H1 (cell line): ENCODE measurements at regions not wholly inside any gene's neighbourhood (a gene's known extent, or its start where the extent isn't known, plus 50 kb on each side); places are given as distances from the start of the nearest gene placed in this dataset.

Experiments
- CTCF ChIA-PET: fragments of 300-600 bp; sonication (Branson Sonifier 250); formaldehyde crosslinking; loops from one replicate; lab custom pipeline; 2021; ENCODE audit not compliant: partially characterized antibody; lab: Charles Lee
- POLR2A ChIA-PET: fragments of 300-600 bp; sonication (Branson Sonifier 250); formaldehyde crosslinking; loops from one replicate; lab custom pipeline; 2021; ENCODE audit warnings: inconsistent platforms; ENCODE audit not compliant: partially characterized antibody; lab: Charles Lee
- DNase-seq, 2 experiments: peaks; one replicate each; pipeline versions ENCODE4 v3.0.0 to v3.0.0-alpha.2; 2010 to 2022; ENCODE audit warnings: low spot score in 2 of 2, low read depth in 1 of 2, mixed read lengths in 1 of 2
- FAIRE-seq: peaks from 2 replicates; lab custom pipeline; 2011; peaks lifted over from hg19 to GRCh38; lab: Jason Lieb, UNC
- H2AFZ ChIP-seq: 2 replicates; pipeline ENCODE4 v1.8.1; 2012; ENCODE audit warnings: low read length, inconsistent platforms
- H2AK5ac ChIP-seq: 2 replicates; pipeline ENCODE4 v1.6.1; 2013; ENCODE audit warnings: low read depth, low read length
- H2BK120ac ChIP-seq: replicated peaks from 2 replicates; pipeline ENCODE3; 2013; ENCODE audit warnings: low read depth, low read length, inconsistent platforms
- H2BK12ac ChIP-seq: 2 replicates; pipeline ENCODE4 v1.6.1; 2013; ENCODE audit warnings: low read depth, low read length
- H2BK15ac ChIP-seq: 2 replicates; pipeline ENCODE4 v1.6.1; 2013; ENCODE audit warnings: low read length
- H2BK20ac ChIP-seq: 2 replicates; pipeline ENCODE4 v1.6.1; 2013; ENCODE audit warnings: low read length
- H2BK5ac ChIP-seq: 2 replicates; pipeline ENCODE4 v1.6.1; 2013; ENCODE audit warnings: low read depth, low read length
- H3K14ac ChIP-seq: 2 replicates; pipeline ENCODE4 v1.6.1; 2013; ENCODE audit warnings: inconsistent platforms; ENCODE audit not compliant: insufficient read length
- H3K18ac ChIP-seq: 2 replicates; pipeline ENCODE4 v1.6.1; 2013; ENCODE audit warnings: low read length; ENCODE audit errors: extremely low read depth
- H3K23ac ChIP-seq: 2 replicates; pipeline ENCODE4 v1.6.1; 2013; ENCODE audit warnings: inconsistent platforms; ENCODE audit not compliant: insufficient read length
- H3K23me2 ChIP-seq: 2 replicates; pipeline ENCODE4 v1.6.1; 2013; ENCODE audit warnings: low read depth, low read length
- H3K27ac ChIP-seq: 2 replicates; pipeline ENCODE4 v1.6.1; 2011; ENCODE audit warnings: low read depth, low read length, inconsistent platforms
- H3K27me3 ChIP-seq, 4 experiments: replicated peaks in 1 of 4; 1 replicate in 1 of 4; 2 replicates in 3 of 4; pipeline versions ENCODE4 v1.6.1 to v1.8.1; 2011 to 2013; ENCODE audit warnings: low read length in 3 of 4, mild to moderate bottlenecking in 3 of 4, inconsistent platforms in 2 of 4, mixed read lengths in 2 of 4, moderate library complexity in 1 of 4; ENCODE audit not compliant: control insufficient read depth in 3 of 4, insufficient read depth in 3 of 4; ENCODE audit errors: extremely low read depth in 1 of 4
- H3K36me3 ChIP-seq, 4 experiments: 2 replicates each; pipeline versions ENCODE4 v1.6.1 to v1.8.1; 2011 to 2013; ENCODE audit warnings: mild to moderate bottlenecking in 4 of 4, low read length in 3 of 4, moderate library complexity in 2 of 4, control low read depth in 1 of 4, inconsistent platforms in 1 of 4; ENCODE audit not compliant: insufficient read depth in 4 of 4, control insufficient read depth in 2 of 4
- H3K4ac ChIP-seq: replicated peaks from 2 replicates; pipeline ENCODE3; 2013; ENCODE audit warnings: low read length, low read depth, mixed read lengths, inconsistent platforms; ENCODE audit not compliant: insufficient read length
- H3K4me1 ChIP-seq, 4 experiments: replicated peaks in 1 of 4; 1 replicate in 1 of 4; 2 replicates in 3 of 4; pipeline versions ENCODE4 v1.6.1 to v1.8.1; 2011 to 2013; ENCODE audit warnings: low read length in 3 of 4, inconsistent platforms in 2 of 4, mixed read lengths in 1 of 4; ENCODE audit not compliant: insufficient read depth in 4 of 4, control insufficient read depth in 3 of 4
- H3K4me2 ChIP-seq, 2 experiments: 2 replicates each; pipeline versions ENCODE4 v1.6.1 to v1.8.1; 2011 to 2013; ENCODE audit warnings: low read depth in 2 of 2, low read length in 2 of 2, control low read depth in 1 of 2, inconsistent platforms in 1 of 2, mild to moderate bottlenecking in 1 of 2; ENCODE audit not compliant: insufficient read depth in 1 of 2
- H3K4me3 ChIP-seq, 4 experiments: fragments of 200-600, 300-600 bp in 1 of 4; sonication (generic), shearing (Covaris generic), sonication (Bioruptor Twin) in 1 of 4; 2 replicates each; pipeline versions ENCODE4 v1.5.1 to v1.8.1; 2011 to 2016; ENCODE audit warnings: low read length in 4 of 4, low read depth in 3 of 4, control low read depth in 2 of 4, inconsistent platforms in 2 of 4, mild to moderate bottlenecking in 2 of 4, mixed read lengths in 1 of 4, moderate library complexity in 1 of 4; ENCODE audit not compliant: insufficient read depth in 2 of 4; ENCODE audit errors: extremely low read depth in 1 of 4
- H3K56ac ChIP-seq: replicated peaks from 2 replicates; pipeline ENCODE3; 2013; ENCODE audit warnings: low read depth, mild to moderate bottlenecking, mixed read lengths, low read length, inconsistent platforms; ENCODE audit not compliant: insufficient read length
- H3K79me1 ChIP-seq: 2 replicates; pipeline ENCODE4 v1.6.1; 2013; ENCODE audit warnings: low read depth, low read length, control low read depth
- H3K79me2 ChIP-seq, 2 experiments: 2 replicates each; pipeline versions ENCODE4 v1.6.1 to v1.8.1; 2012 to 2013; ENCODE audit warnings: low read length in 2 of 2, mild to moderate bottlenecking in 2 of 2, inconsistent platforms in 1 of 2; ENCODE audit not compliant: insufficient read depth in 2 of 2, control insufficient read depth in 1 of 2
- H3K9ac ChIP-seq, 4 experiments: replicated peaks in 1 of 4; 1 replicate in 1 of 4; 2 replicates in 3 of 4; pipeline versions ENCODE4 v1.6.1 to v1.8.1; 2011 to 2013; ENCODE audit warnings: low read depth in 3 of 4, low read length in 3 of 4, control low read depth in 2 of 4, mild to moderate bottlenecking in 2 of 4, moderate library complexity in 2 of 4, inconsistent platforms in 1 of 4; ENCODE audit errors: extremely low read depth in 1 of 4
- H3K9me3 ChIP-seq, 2 experiments: 2 replicates each; pipeline versions ENCODE4 v1.6.1 to v1.8.1; 2012 to 2013; ENCODE audit warnings: mild to moderate bottlenecking in 2 of 2, moderate library complexity in 2 of 2, control low read depth in 1 of 2, inconsistent platforms in 1 of 2, low read depth in 1 of 2, low read length in 1 of 2, mixed read lengths in 1 of 2; ENCODE audit not compliant: insufficient read depth in 2 of 2
- H4K20me1 ChIP-seq, 2 experiments: replicated peaks in 1 of 2; 2 replicates each; pipeline versions ENCODE3 to v1.8.1; 2011 to 2013; ENCODE audit warnings: inconsistent platforms in 2 of 2, low read length in 2 of 2, mild to moderate bottlenecking in 1 of 2; ENCODE audit not compliant: insufficient read depth in 2 of 2, control insufficient read depth in 1 of 2
- H4K5ac ChIP-seq: 2 replicates; pipeline ENCODE4 v1.6.1; 2013; ENCODE audit warnings: low read length, low read depth, mixed read lengths, inconsistent platforms; ENCODE audit not compliant: insufficient read length
- H4K8ac ChIP-seq: 2 replicates; pipeline ENCODE4 v1.8.0; 2013; ENCODE audit warnings: mild to moderate bottlenecking, moderate library complexity, low read length, inconsistent platforms; ENCODE audit not compliant: insufficient read depth; ENCODE audit errors: extremely low read depth
- H4K91ac ChIP-seq: replicated peaks from 2 replicates; pipeline ENCODE3; 2013; ENCODE audit warnings: low read length, mixed read lengths, inconsistent platforms; ENCODE audit not compliant: insufficient read length
- ATF3 ChIP-seq: IDR thresholded peaks from 2 replicates; pipeline ENCODE4 v1.6.1; 2011; ENCODE audit warnings: low read depth, mild to moderate bottlenecking, low read length; ENCODE audit not compliant: insufficient read depth
- CEBPB ChIP-seq: IDR thresholded peaks from 2 replicates; pipeline ENCODE4 v1.6.1; 2012; ENCODE audit warnings: low read depth, low read length
- CHD1 ChIP-seq: IDR thresholded peaks from 2 replicates; pipeline ENCODE4 v1.6.1; 2012; ENCODE audit warnings: low read depth, low read length, improper control_type of control experiment
- CHD2 ChIP-seq: IDR thresholded peaks from 2 replicates; pipeline ENCODE4 v1.6.1; 2012; ENCODE audit warnings: low read length, improper control_type of control experiment
- KDM1A ChIP-seq: fragments of 200-600, 300-600 bp; sonication (generic); IDR thresholded peaks from 2 replicates; pipeline ENCODE4 v1.7.1; 2016; ENCODE audit warnings: mild to moderate bottlenecking, low read length, borderline replicate concordance
- MAFK ChIP-seq: IDR thresholded peaks from 2 replicates; pipeline ENCODE4 v1.6.1; 2012; ENCODE audit warnings: low read depth, mild to moderate bottlenecking, improper control_type of control experiment, low read length
- NANOG ChIP-seq: IDR thresholded peaks from 2 replicates; pipeline ENCODE4 v1.6.1; 2011; ENCODE audit warnings: low read length, low read depth, mild to moderate bottlenecking, inconsistent platforms; ENCODE audit not compliant: insufficient read depth, poor library complexity, severe bottlenecking
- POLR2A ChIP-seq, 2 experiments: IDR thresholded peaks; 1 replicate in 1 of 2; 2 replicates in 1 of 2; pipeline ENCODE4 v1.6.1; 2011; ENCODE audit warnings: low read depth in 2 of 2, low read length in 2 of 2, mild to moderate bottlenecking in 2 of 2; ENCODE audit errors: control extremely low read depth in 1 of 2
- RBBP5 ChIP-seq: IDR thresholded peaks from 2 replicates; pipeline ENCODE4 v1.7.1; 2012; ENCODE audit warnings: low read depth, mild to moderate bottlenecking, inconsistent platforms, low read length, moderate library complexity, borderline replicate concordance
- SIRT6 ChIP-seq: IDR thresholded peaks from one replicate; pipeline ENCODE4 v1.7.1; 2012; ENCODE audit warnings: low read length, inconsistent platforms
- SP1 ChIP-seq: IDR thresholded peaks from 2 replicates; pipeline ENCODE4 v1.6.1; 2011; ENCODE audit warnings: low read depth, low read length
- SP2 ChIP-seq: IDR thresholded peaks from 2 replicates; pipeline ENCODE4 v1.6.1; 2012; ENCODE audit warnings: mild to moderate bottlenecking, low read length, inconsistent platforms
- SUZ12 ChIP-seq: fragments of 200-600 bp; sonication (generic); IDR thresholded peaks from 2 replicates; pipeline ENCODE4 v1.6.1; 2012; ENCODE audit warnings: mild to moderate bottlenecking, inconsistent platforms, low read length, moderate library complexity, mixed read lengths
- TCF12 ChIP-seq: IDR thresholded peaks from 2 replicates; pipeline ENCODE4 v1.6.1; 2011; ENCODE audit warnings: low read depth, mild to moderate bottlenecking, low read length
- WGBS, 2 experiments: shearing (Covaris generic) in 1 of 2; methylation state at CpG; one replicate each; pipeline versions ENCODE4 v1.1.6 to v1.1.7; 2013 to 2015; ENCODE audit warnings: low lambda C conversion rate in 2 of 2, mixed read lengths in 2 of 2, inconsistent platforms in 1 of 2, low coverage in 1 of 2, missing lambda C conversion rate in 1 of 2; ENCODE audit not compliant: insufficient replicate concordance in 2 of 2, insufficient coverage in 1 of 2, insufficient read length in 1 of 2; ENCODE audit errors: extremely low coverage in 1 of 2, missing lambda C conversion rate in 1 of 2; 5-methylcytosine and 5-hydroxymethylcytosine counted together

DNA sequence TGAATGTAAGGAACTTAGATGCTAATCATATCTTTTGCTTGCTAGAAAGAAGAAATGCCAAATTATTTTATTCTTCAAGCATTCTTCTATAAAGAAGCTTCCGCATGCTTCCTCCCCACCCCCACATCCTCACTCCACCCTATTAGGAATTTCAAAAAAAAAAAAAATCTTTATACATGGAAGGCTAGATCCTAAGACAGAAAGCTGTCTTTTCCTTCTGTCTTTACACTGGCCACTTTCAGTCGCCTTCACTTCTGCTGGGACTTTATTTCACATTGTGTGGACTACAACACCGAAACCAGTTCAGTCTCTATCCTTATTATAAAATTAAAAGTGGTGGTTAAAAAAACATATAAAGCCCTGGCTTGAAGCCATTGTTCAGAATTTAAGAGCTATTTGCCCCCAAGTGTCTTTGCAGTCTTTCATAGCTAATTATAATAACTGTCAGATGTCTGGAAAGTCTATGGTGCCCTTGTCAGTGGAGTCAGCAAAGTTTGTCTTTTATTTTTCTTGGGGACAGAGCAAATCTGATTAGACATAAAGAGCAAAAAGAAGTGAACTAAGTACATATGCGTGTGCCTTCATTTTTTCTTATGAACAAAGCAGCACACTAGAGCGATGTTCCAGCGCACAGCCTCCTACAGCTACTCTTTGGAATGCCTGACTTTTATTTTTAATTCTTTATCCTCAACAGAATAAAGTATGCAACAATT is 297.7 kb downstream of the PTPRC start:
- no peaks in the 10 kb centered on the region for H3K79me1 ChIP-seq
- H2AK5ac ChIP-seq, result no peak overlapping the region
- H3K4me2 ChIP-seq, result 0 out of 4 replicates have a peak overlapping the region, but pooled peaks of 1 of the 2 experiments have one; percentile 6
- no peak overlapping the region for H4K5ac ChIP-seq
- no peak overlapping the region for H3K9ac ChIP-seq
- no peak overlapping the region for H4K8ac ChIP-seq
- no peak overlapping the region for H2BK12ac ChIP-seq
- no peak overlapping the region for H3K4ac ChIP-seq
- H3K27me3 ChIP-seq, result no peaks in the 10 kb centered on the region
- no peak overlapping the region for H2BK5ac ChIP-seq
- DNase-seq (no peak), FAIRE-seq (no peak)
- H3K36me3 ChIP-seq, result no peaks in the 10 kb centered on the region
- no peaks in the 10 kb centered on the region for H4K20me1 ChIP-seq
- H3K23me2 ChIP-seq, result no peaks in the 10 kb centered on the region
- H3K9me3 ChIP-seq, result no peaks in the 10 kb centered on the region
- no peak overlapping the region for H2BK20ac ChIP-seq
- H4K91ac ChIP-seq, result no peak overlapping the region
- H2BK15ac ChIP-seq, result no peak overlapping the region
- H2AFZ ChIP-seq, result no peak overlapping the region
- no peak overlapping the region for H3K18ac ChIP-seq
- no peak overlapping the region for H3K27ac ChIP-seq
- WGBS, 2 experiments, result 81% methylated on average over 6 of the region's 6 CpGs; no CpG with 5 or more reads in 1 of the 2 experiments
- H3K23ac ChIP-seq, result no peak overlapping the region
- H2BK120ac ChIP-seq, result no peak overlapping the region
- H3K4me3 ChIP-seq, result no peak overlapping the region; a peak in 1 of 8 replicates
- H3K14ac ChIP-seq, result no peak overlapping the region
- no peaks in the 10 kb centered on the region for H3K79me2 ChIP-seq
- no peak overlapping the region for H3K56ac ChIP-seq
- H3K4me1 ChIP-seq, result peaks cover 0 to 3% (median under 1%) of the 10 kb centered on the region in 4 experiments; a peak in 1 of 7 replicates
- ChIA-PET CTCF (interaction anchor here (0.5 to 1.1 kb wide), 4 partner anchors 56 to 286 kb away, joined by 3 read pairs; no protein-coding TSS in a partner anchor), POLR2A (no interaction called here)
- no peak for TF ChIP-seq POLR2A (IDR thresholded peaks at IDR 0.05; ENCODE audit: control extremely low read depth in 1 of 2, low read depth in 2 of 2, low read length in 2 of 2)
- TF ChIP-seq CHD1, result no peak
- TF ChIP-seq CHD2, result no peak
- no peak for TF ChIP-seq SUZ12
- TF ChIP-seq SIRT6, result no peak
- no peak for TF ChIP-seq SP2
- TF ChIP-seq KDM1A, result no peak
- no peak for TF ChIP-seq CEBPB
- TF ChIP-seq SP1, result no peak
- no peak for TF ChIP-seq MAFK
- no peak for TF ChIP-seq ATF3
- no peak for TF ChIP-seq NANOG
- TF ChIP-seq TCF12, result no peak
- TF ChIP-seq RBBP5, result no peak
